Loucy (cell line): ENCODE measurements at regions not wholly inside any gene's neighbourhood (a gene's known extent, or its start where the extent isn't known, plus 50 kb on each side); places are given as distances from the start of the nearest gene placed in this dataset.

Experiments used
- EZH2phosphoT487 ChIP-seq: fragments of 200-600 bp; IDR thresholded peaks from 2 replicates; pipeline ENCODE4 v1.6.1; 2018; ENCODE audit warnings: antibody characterized with exemption, mild to moderate bottlenecking, moderate library complexity, borderline replicate concordance
- TF ChIP-seq, protein P1 (sequence below): fragments of 200-600 bp; sonication (generic); conservative IDR thresholded peaks from 2 replicates; pipeline ENCODE4 v1.5.1; 2014; ENCODE audit warnings: mild to moderate bottlenecking, antibody characterized with exemption, low read length

DNA sequence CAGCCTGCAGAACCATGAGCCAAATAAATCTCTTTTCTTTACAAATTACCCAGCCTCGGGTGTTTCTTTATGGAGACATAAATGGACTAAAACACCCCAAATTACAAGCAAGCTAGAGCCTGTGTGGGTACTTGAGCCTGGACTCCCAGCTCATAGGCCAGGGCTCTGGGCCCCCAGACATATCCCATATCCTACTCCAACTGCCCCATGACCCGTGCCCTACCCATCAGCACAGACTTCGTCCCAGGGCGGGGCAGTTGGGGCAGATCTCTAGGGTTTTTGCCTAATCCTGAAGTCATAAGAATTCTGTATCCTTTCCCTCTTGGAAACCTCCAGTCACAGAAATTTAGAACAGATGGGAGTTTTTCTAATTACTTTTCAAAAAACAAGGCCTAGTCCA is 90.7 kb downstream of the DDX1 start:
- TF ChIP-seq, protein P1, sequence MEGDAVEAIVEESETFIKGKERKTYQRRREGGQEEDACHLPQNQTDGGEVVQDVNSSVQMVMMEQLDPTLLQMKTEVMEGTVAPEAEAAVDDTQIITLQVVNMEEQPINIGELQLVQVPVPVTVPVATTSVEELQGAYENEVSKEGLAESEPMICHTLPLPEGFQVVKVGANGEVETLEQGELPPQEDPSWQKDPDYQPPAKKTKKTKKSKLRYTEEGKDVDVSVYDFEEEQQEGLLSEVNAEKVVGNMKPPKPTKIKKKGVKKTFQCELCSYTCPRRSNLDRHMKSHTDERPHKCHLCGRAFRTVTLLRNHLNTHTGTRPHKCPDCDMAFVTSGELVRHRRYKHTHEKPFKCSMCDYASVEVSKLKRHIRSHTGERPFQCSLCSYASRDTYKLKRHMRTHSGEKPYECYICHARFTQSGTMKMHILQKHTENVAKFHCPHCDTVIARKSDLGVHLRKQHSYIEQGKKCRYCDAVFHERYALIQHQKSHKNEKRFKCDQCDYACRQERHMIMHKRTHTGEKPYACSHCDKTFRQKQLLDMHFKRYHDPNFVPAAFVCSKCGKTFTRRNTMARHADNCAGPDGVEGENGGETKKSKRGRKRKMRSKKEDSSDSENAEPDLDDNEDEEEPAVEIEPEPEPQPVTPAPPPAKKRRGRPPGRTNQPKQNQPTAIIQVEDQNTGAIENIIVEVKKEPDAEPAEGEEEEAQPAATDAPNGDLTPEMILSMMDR: no peak
- TF ChIP-seq EZH2phosphoT487: no peak
